Adrenal gland (tissue), 9 donors: ENCODE measurements at regions not wholly inside any gene's neighbourhood (a gene's known extent, or its start where the extent isn't known, plus 50 kb on each side); places are given as distances from the start of the nearest gene placed in this dataset.

ENCODE experiments used
- DNase-seq, 7 donors: peaks; one replicate each; pipeline ENCODE4 v3.0.0-alpha.2; 2019 to 2020
- H3K27ac ChIP-seq, 5 donors: fragments of 200-600 bp; sonication (generic) in 4 of 5; 1 replicate in 3 of 5; 2 replicates in 2 of 5; pipeline versions ENCODE4 v1.5.1 to v1.8.0; 2016 to 2020; ENCODE audit warnings: mild to moderate bottlenecking in 1 of 5
- H3K27me3 ChIP-seq: fragments of 200-600 bp; 2 replicates; pipeline ENCODE4 v1.8.0; 2021
- H3K36me3 ChIP-seq, 2 donors: fragments of 200-600 bp; replicated peaks in 1 of 2; 1 replicate in 1 of 2; 2 replicates in 1 of 2; pipeline versions ENCODE4 v1.5.1 to v1.8.0; 2018 to 2022
- H3K4me1 ChIP-seq, 2 donors: fragments of 200-600 bp; replicated peaks in 1 of 2; 1 replicate in 1 of 2; 2 replicates in 1 of 2; pipeline versions ENCODE4 v1.5.1 to v1.8.0; 2018 to 2021
- H3K4me3 ChIP-seq, 4 donors: fragments of 200-600 bp; sonication (generic) in 3 of 4; one replicate each; pipeline ENCODE4 v1.5.1; 2016 to 2018
- H3K9me3 ChIP-seq, 3 donors: fragments of 200-600 bp; sonication (generic) in 1 of 3; replicated peaks in 1 of 3; 1 replicate in 2 of 3; 2 replicates in 1 of 3; pipeline versions ENCODE4 v1.5.1 to v1.8.0; 2016 to 2021
- POLR2A ChIP-seq, 2 donors: fragments of 450-650 bp; IDR thresholded peaks; one replicate each; pipeline ENCODE4 v1.6.1; 2017; ENCODE audit warnings: antibody characterized with exemption in 2 of 2, mild to moderate bottlenecking in 2 of 2, moderate library complexity in 1 of 2
- WGBS, 4 donors: extraction: QIAGEN DNeasy Blood & Tissue Kit in 2 of 4; methylation state at CpG; one replicate each; pipeline versions ENCODE4 v1.1.5 to v1.1.7; 2013 to 2017; 5-methylcytosine and 5-hydroxymethylcytosine counted together
- intact Hi-C, 2 donors: fragments of 100-400 bp; cut with DNase I; formaldehyde crosslinking; loops; one replicate each; pipeline versions ENCODE4 v1.14.1 to v1.15.0; 2022 to 2023
- TF ChIP-seq, protein P1 (sequence below), 6 experiments: fragments of 450-650 bp in 4 of 6; fragments of 200-600 bp in 2 of 6; sonication (generic) in 1 of 6; IDR thresholded peaks; 1 replicate in 5 of 6; 2 replicates in 1 of 6; pipeline versions ENCODE4 v1.5.1 to v1.8.0; 2016 to 2021; ENCODE audit warnings: antibody characterized with exemption in 6 of 6, mild to moderate bottlenecking in 2 of 6, moderate library complexity in 1 of 6
- donor health status: healthy with polysubstance abuse.
- donor health status: Bipolar disorder and iron deficiency.
- donor health status: DM: yes; HTN: yes; CAD: no.
- donor health status: DM: no; HTN: no; CAD: no.
- donor health status: DM: no; HTN: no; CAD: no.

DNA sequence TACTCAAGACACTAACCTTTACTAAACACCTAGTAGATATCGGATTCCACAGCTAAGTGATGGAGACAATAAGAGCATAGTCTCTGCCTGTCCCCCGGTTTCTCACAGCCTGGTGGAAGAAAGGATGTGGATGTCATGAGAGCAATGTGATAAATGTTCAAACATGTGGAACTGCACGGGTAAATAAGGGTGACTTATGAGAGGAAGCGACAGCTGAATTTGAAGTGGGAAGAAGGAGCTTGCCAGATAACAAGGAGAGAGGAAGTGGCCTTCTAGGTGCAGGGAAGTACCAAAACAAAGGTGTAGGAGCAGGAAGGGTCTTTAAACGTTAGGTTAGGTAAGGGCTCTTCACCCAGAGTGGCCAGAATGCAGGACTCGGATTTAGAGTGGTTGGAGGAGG, 178.6 kb upstream of the NRIP1 start:
- intact Hi-C loops: no loop called here
- Histone ChIP-seq H3K4me3 (no peak overlapping the region), H3K9me3 (no peaks in the 10 kb centered on the region), H3K36me3 (no peaks in the 10 kb centered on the region), H3K27me3 (no peaks in the 10 kb centered on the region), H3K4me1 (no peaks in the 10 kb centered on the region), H3K27ac (no peak overlapping the region)
- TF ChIP-seq, protein P1, sequence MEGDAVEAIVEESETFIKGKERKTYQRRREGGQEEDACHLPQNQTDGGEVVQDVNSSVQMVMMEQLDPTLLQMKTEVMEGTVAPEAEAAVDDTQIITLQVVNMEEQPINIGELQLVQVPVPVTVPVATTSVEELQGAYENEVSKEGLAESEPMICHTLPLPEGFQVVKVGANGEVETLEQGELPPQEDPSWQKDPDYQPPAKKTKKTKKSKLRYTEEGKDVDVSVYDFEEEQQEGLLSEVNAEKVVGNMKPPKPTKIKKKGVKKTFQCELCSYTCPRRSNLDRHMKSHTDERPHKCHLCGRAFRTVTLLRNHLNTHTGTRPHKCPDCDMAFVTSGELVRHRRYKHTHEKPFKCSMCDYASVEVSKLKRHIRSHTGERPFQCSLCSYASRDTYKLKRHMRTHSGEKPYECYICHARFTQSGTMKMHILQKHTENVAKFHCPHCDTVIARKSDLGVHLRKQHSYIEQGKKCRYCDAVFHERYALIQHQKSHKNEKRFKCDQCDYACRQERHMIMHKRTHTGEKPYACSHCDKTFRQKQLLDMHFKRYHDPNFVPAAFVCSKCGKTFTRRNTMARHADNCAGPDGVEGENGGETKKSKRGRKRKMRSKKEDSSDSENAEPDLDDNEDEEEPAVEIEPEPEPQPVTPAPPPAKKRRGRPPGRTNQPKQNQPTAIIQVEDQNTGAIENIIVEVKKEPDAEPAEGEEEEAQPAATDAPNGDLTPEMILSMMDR (IDR thresholded peaks at IDR 0.05): no peak
- TF ChIP-seq POLR2A (IDR thresholded peaks at IDR 0.05): no peak
- no peak for DNase-seq
- WGBS, 4 donors: 60 to 72% (median 69%) methylated on average over 6 of the region's 6 CpGs

DNA sequence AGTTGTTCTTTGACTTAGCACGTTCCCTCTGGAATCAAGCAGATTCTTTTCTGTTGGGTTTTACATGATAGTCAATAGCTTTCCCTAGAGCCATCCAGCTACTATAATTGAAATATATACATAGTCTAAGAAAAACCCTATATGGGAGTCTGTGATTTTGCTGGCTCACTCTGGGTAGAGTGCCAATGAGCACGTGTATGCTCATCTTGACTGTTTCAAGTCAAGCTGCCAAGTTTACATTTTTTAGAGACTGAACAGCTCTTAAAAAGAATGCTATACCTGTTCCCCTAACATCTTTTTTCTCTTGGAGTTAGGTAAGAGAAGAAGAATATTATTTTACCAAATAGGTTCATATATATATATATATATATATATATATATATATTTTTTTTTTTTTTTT, 182.8 kb upstream of the NRIP1 start:
- H3K4me3 ChIP-seq: no peak overlapping the region
- intact Hi-C loops: no loop called here
- no peak overlapping the region for H3K27ac ChIP-seq
- TF ChIP-seq, protein P1 (IDR thresholded peaks at IDR 0.05): no peak
- TF ChIP-seq POLR2A (IDR thresholded peaks at IDR 0.05): no peak
- no peaks in the 10 kb centered on the region for H3K36me3 ChIP-seq
- no peaks in the 10 kb centered on the region for H3K4me1 ChIP-seq
- H3K9me3 ChIP-seq: no peaks in the 10 kb centered on the region
- H3K27me3 ChIP-seq: no peaks in the 10 kb centered on the region
- 80 to 90% (median 83%) methylated on average over 2 of the region's 2 CpGs for WGBS, 4 donors
- DNase-seq: no peak

DNA sequence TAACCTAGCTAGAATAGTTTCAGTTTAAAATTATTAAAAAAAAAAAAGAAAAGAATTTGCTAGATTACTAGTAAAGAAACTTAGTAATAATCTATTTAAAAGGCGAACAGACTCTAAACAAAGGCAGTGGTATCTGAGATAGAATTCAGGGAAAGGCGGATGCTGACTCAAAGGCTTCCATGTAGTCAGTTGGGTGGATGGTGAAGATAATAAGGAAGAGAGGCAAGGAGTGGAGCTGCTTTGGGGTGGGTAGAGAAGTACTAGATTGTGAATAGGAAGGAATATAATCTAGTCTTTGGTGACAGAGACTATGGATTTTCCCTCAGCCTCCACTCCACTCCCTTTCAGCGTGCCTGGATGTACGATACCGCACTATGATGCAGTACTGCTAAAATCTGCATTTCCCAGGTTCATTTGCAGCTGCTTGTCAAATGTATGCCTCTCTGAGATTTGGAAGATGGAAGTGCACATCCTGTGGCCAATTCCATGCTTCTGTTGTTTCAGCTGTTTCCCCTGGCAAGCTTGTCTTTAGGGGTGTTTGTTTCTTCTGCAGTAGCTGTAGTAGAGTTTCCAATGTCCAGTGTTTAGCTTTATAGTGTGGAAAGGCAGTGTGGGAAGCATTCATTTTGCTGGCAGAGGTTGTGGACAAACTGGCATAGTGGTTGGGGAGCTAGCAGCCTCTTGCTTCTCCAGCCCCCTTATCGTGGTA, 184.6 kb upstream of the NRIP1 start:
- no peak for DNase-seq
- H3K4me1 ChIP-seq: no peaks in the 10 kb centered on the region
- 87 to 92% (median 90%) methylated on average over 6 of the region's 6 CpGs for WGBS, 4 donors
- no peaks in the 10 kb centered on the region for H3K27me3 ChIP-seq
- intact Hi-C loops: no loop called here
- no peaks in the 10 kb centered on the region for H3K9me3 ChIP-seq
- H3K36me3 ChIP-seq: no peaks in the 10 kb centered on the region
- TF ChIP-seq, protein P1 (IDR thresholded peaks at IDR 0.05): no peak
- TF ChIP-seq POLR2A (IDR thresholded peaks at IDR 0.05): no peak
- H3K27ac ChIP-seq: no peak overlapping the region
- no peak overlapping the region for H3K4me3 ChIP-seq

DNA sequence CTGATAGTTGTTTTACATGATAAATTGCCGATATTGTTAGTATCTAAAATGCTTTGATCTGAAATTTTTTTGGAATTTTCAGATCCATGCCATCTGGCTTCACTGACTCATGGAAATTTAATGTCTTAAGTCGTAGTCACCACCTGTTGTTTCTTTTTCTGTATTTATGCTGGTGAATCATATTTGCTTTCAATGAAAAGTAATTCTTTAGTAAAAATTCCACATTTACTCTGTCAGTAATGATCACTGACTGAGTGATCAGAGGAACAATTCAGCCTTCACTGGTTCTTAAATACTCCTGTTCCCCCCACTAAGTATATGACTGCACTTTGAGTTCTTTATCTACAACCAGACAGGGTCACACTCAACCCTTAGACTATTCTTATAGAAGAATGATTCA, 185.6 kb upstream of the NRIP1 start:
- Histone ChIP-seq H3K9me3 (no peaks in the 10 kb centered on the region), H3K36me3 (no peaks in the 10 kb centered on the region), H3K4me3 (no peak overlapping the region), H3K27ac (no peak overlapping the region), H3K4me1 (no peaks in the 10 kb centered on the region), H3K27me3 (no peaks in the 10 kb centered on the region)
- intact Hi-C loops: no loop called here
- 39 to 52% (median 44%) methylated on average over 2 of the region's 2 CpGs for WGBS, 4 donors
- TF ChIP-seq, protein P1 (IDR thresholded peaks at IDR 0.05): no peak
- DNase-seq: no peak
